Effector memory CD4-positive, alpha-beta T cell (primary cell): ENCODE measurements at regions not wholly inside any gene's neighbourhood (a gene's known extent, or its start where the extent isn't known, plus 50 kb on each side); places are given as distances from the start of the nearest gene placed in this dataset.

Experiments used
- DNase-seq, 3 donors: peaks; one replicate each; pipeline ENCODE4 v3.0.0-alpha.2; 2020
- H3K27ac ChIP-seq: 2 replicates; pipeline ENCODE4 v1.7.0; 2013; ENCODE audit warnings: mild to moderate bottlenecking, low read length, moderate library complexity; ENCODE audit not compliant: insufficient read depth, poor library complexity, severe bottlenecking
- H3K27me3 ChIP-seq: replicated peaks from 2 replicates; pipeline ENCODE4 v1.7.0; 2013; ENCODE audit warnings: mild to moderate bottlenecking, low read length; ENCODE audit not compliant: insufficient read depth, control insufficient read depth, poor library complexity, severe bottlenecking
- H3K36me3 ChIP-seq: 2 replicates; pipeline ENCODE4 v1.7.0; 2013; ENCODE audit warnings: mild to moderate bottlenecking, low read length, moderate library complexity; ENCODE audit not compliant: control insufficient read depth, insufficient read depth
- H3K4me1 ChIP-seq: 2 replicates; pipeline ENCODE4 v1.7.0; 2013; ENCODE audit warnings: low read length, mild to moderate bottlenecking; ENCODE audit not compliant: control insufficient read depth, insufficient read depth, poor library complexity, severe bottlenecking
- H3K4me3 ChIP-seq: 2 replicates; pipeline ENCODE4 v1.7.0; 2013; ENCODE audit warnings: low read length, low read depth, mild to moderate bottlenecking; ENCODE audit not compliant: insufficient read depth, poor library complexity, severe bottlenecking
- H3K9me3 ChIP-seq: 2 replicates; pipeline ENCODE4 v1.7.0; 2013; ENCODE audit warnings: mild to moderate bottlenecking, low read length, moderate library complexity; ENCODE audit not compliant: control insufficient read depth

GRCh38 chr10:10642189-10642588, 375.5 kb upstream of the CELF2 start:
- DNase-seq, result no peak
- H3K36me3 ChIP-seq, result no peaks in the 10 kb centered on the region
- no peaks in the 10 kb centered on the region for H3K9me3 ChIP-seq
- no peak overlapping the region for H3K27ac ChIP-seq
- no peak overlapping the region for H3K4me3 ChIP-seq
- H3K4me1 ChIP-seq, result no peaks in the 10 kb centered on the region
- no peaks in the 10 kb centered on the region for H3K27me3 ChIP-seq

DNA sequence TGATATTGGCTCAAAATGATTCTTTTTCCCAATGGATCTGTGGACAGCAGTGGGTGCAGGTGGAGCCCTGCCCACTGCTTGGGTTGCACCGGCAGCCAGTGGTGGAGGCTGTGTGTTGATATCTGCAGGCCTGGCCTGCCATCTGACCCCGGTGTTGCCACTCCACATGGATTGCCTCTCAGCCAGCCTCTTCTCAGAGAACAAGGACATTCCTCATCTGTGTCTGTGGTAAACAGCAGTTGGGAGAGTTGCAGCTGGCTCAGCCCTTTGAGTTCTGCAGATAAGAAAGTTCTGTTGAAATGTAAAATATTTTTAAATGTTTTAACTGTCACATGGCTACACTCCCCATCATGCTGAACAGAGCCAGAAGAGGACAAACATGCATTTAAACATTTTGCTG, 374.9 kb upstream of the CELF2 start:
- Histone ChIP-seq H3K27ac (no peak overlapping the region), H3K4me1 (no peaks in the 10 kb centered on the region), H3K9me3 (no peaks in the 10 kb centered on the region), H3K4me3 (no peak overlapping the region), H3K27me3 (no peaks in the 10 kb centered on the region), H3K36me3 (no peaks in the 10 kb centered on the region)
- no peak for DNase-seq

DNA sequence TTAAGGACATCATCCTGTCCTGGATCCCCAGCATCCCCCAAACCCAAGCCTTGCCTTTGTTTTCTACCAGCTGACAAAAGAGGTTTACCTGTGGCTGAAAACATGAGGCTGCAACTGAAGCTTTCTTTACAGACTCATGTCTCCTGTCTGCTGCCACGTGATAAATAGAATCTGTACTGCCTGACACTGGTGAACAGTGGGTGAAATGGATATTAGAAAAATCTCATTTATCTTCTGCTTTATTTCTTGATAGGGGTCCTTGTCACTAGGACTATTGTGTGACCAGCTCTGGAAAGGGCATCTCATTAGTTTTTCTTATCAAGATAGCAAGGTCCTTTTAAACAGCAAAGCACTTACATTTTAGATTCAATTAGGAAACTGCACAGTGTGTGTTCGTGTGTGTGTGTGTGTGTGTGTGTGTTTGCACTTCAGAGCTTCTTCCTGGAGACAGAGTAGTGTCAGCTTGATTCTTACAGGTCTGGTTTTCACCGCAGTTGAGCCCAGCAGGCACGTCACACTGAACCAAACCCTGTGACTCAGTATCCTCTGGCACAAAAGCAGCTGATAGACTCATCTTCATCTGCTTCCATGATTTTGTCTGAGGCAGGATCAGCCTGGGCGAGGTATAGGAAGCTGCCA, 373.5 kb upstream of the CELF2 start:
- H3K9me3 ChIP-seq, result no peaks in the 10 kb centered on the region
- no peaks in the 10 kb centered on the region for H3K4me1 ChIP-seq
- H3K27ac ChIP-seq, result no peak overlapping the region
- H3K36me3 ChIP-seq, result no peaks in the 10 kb centered on the region
- H3K4me3 ChIP-seq, result no peak overlapping the region
- DNase-seq, result no peak
- no peaks in the 10 kb centered on the region for H3K27me3 ChIP-seq

- Histone ChIP-seq H3K9me3 (no peaks in the 10 kb centered on the region), H3K27ac (no peak overlapping the region), H3K27me3 (no peaks in the 10 kb centered on the region), H3K4me1 (no peaks in the 10 kb centered on the region), H3K4me3 (no peak overlapping the region), H3K36me3 (no peaks in the 10 kb centered on the region)
- DNase-seq, result no peak
These were observed 372.8 kb upstream of the CELF2 start for GRCh38 chr10:10644676-10645385.

- Histone ChIP-seq H3K36me3 (no peaks in the 10 kb centered on the region), H3K9me3 (no peaks in the 10 kb centered on the region), H3K27me3 (no peaks in the 10 kb centered on the region), H3K4me3 (no peak overlapping the region), H3K27ac (no peak overlapping the region), H3K4me1 (no peaks in the 10 kb centered on the region)
- DNase-seq, result no peak
These were observed 370.3 kb upstream of the CELF2 start for GRCh38 chr10:10647331-10647730.

DNA sequence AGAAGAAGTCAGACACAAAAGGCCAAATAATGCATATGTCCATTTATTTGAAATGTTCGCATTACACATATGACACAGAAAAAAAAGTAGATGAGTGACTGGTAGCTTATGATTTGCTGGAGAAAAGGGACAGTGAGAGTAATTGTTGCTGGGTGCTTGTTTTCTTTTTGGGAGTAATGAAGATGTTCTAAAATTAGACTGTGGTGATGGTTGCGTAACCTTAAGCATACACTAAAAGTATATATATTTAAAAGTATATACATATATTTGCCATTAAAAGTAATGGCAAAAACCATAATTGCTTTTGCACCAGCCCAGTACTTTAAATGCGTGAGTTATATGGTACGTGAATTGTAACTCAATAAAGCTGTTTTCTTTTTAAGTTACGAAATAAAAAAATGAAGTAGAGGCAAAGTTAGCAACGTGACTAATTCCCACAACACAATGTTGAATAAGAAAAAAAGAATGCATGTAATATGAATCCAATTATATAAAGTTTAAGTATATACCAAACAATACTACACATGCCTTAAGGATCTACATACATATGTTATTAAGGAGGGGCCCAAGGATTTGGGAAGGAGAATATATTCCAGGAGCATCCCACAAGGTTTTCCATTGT, 360.4 kb upstream of the CELF2 start:
- no peak overlapping the region for H3K27ac ChIP-seq
- H3K36me3 ChIP-seq, result no peaks in the 10 kb centered on the region
- H3K4me1 ChIP-seq, result no peaks in the 10 kb centered on the region
- H3K9me3 ChIP-seq, result no peaks in the 10 kb centered on the region
- no peak for DNase-seq
- H3K4me3 ChIP-seq, result no peak overlapping the region
- no peaks in the 10 kb centered on the region for H3K27me3 ChIP-seq

DNA sequence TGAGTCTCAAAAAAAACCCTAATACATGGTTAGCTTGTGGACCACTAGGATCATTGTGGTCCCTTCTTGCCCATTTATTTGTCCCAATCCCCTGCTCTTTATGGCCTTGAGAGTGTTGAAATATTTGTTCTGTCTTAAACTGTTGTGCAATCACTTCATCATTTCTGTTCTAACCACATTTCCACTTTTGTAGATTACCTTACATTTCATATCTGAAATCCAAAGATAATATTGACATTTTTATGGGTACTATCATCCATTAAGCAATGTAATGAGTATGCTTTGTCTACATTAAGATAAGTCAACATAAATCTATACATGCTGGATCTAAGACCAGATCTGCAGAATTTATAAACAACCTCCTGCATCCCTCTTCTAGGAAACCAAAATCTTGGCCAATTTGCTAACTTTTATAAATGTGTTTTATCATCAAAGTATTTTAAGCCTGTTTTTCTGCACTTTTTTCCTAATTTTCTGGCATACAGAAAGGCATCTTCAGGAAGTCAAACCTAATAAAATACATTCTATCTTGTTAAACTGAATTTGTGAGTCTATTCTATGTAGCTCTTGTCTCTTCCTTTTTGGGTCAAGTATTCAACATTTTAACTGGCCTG, 359.4 kb upstream of the CELF2 start:
- Histone ChIP-seq H3K9me3 (no peaks in the 10 kb centered on the region), H3K4me1 (no peaks in the 10 kb centered on the region), H3K27ac (no peak overlapping the region), H3K4me3 (no peak overlapping the region), H3K27me3 (no peaks in the 10 kb centered on the region), H3K36me3 (no peaks in the 10 kb centered on the region)
- DNase-seq, result no peak

- Histone ChIP-seq H3K27me3 (no peaks in the 10 kb centered on the region), H3K9me3 (no peaks in the 10 kb centered on the region), H3K4me3 (no peak overlapping the region), H3K4me1 (no peaks in the 10 kb centered on the region), H3K27ac (no peak overlapping the region), H3K36me3 (no peaks in the 10 kb centered on the region)
- no peak for DNase-seq
These were observed 357.6 kb upstream of the CELF2 start for GRCh38 chr10:10660054-10660453.

- no peak overlapping the region for H3K27ac ChIP-seq
These were observed 356.5 kb upstream of the CELF2 start for GRCh38 chr10:10661176-10661575.

More at GRCh38 chr10:10661176-10661575, 356.5 kb upstream of the CELF2 start:
- DNase-seq, result no peak
- no peaks in the 10 kb centered on the region for H3K9me3 ChIP-seq
- H3K4me1 ChIP-seq, result no peaks in the 10 kb centered on the region
- no peaks in the 10 kb centered on the region for H3K36me3 ChIP-seq
- H3K4me3 ChIP-seq, result no peak overlapping the region
- no peaks in the 10 kb centered on the region for H3K27me3 ChIP-seq
